IMR-90 (cell line): ENCODE measurements at regions not wholly inside any gene's neighbourhood (a gene's known extent, or its start where the extent isn't known, plus 50 kb on each side); places are given as distances from the start of the nearest gene placed in this dataset.
A peak's percentile ranks its signal among the peaks of the same experiment; 100 is the strongest.

Source experiments
- ATAC-seq: fragments of 200-7000 bp; cut with Tn5 transposase; 2 replicates; pipeline ENCODE4 v1.9.1; 2020; ENCODE audit warnings: low read depth, mild to moderate bottlenecking, moderate library complexity
- BruUV-seq: library from RNA; stranded (reverse); fragments of 400-500 nt; replicated peaks from 2 replicates; lab custom pipeline; 2021; lab: Mats Ljungman, UMichigan
- CTCF ChIA-PET: fragments of 300-600 bp; formaldehyde crosslinking; extraction: SDS; loops from one replicate; lab custom pipeline; 2021; ENCODE audit warnings: antibody characterized with exemption; lab: Yijun Ruan, JAX
- POLR2A ChIA-PET: fragments of 300-600 bp; sonication (Branson Sonifier 250); formaldehyde crosslinking; loops from one replicate; lab custom pipeline; 2022; ENCODE audit warnings: antibody characterized with exemption; ENCODE audit not compliant: unreplicated experiment; lab: Charles Lee
- DNase-seq: peaks from one replicate; pipeline ENCODE4 v3.0.0; 2013
- H2AFZ ChIP-seq: replicated peaks from 2 replicates; pipeline ENCODE3; 2013; ENCODE audit warnings: low read length, mild to moderate bottlenecking; ENCODE audit not compliant: poor library complexity
- H2AK5ac ChIP-seq: 2 replicates; pipeline ENCODE4 v1.6.1; 2013; ENCODE audit warnings: low read depth, low read length, inconsistent platforms
- H2AK9ac ChIP-seq: replicated peaks from 2 replicates; pipeline ENCODE3; 2013; ENCODE audit warnings: mild to moderate bottlenecking, low read depth, low read length, moderate library complexity; ENCODE audit not compliant: poor library complexity
- H2BK120ac ChIP-seq: 2 replicates; pipeline ENCODE4 v1.6.1; 2013; ENCODE audit warnings: low read depth, low read length, inconsistent platforms
- H2BK15ac ChIP-seq: 3 replicates; pipeline ENCODE4 v1.6.1; 2013; ENCODE audit warnings: low read depth, low read length, inconsistent platforms
- H2BK20ac ChIP-seq: 2 replicates; pipeline ENCODE4 v1.6.1; 2013; ENCODE audit warnings: low read depth, mild to moderate bottlenecking, inconsistent platforms, low read length, moderate library complexity
- H2BK5ac ChIP-seq: 2 replicates; pipeline ENCODE4 v1.6.1; 2013; ENCODE audit warnings: mild to moderate bottlenecking, low read depth, low read length, inconsistent platforms; ENCODE audit not compliant: poor library complexity, severe bottlenecking
- H3K14ac ChIP-seq: replicated peaks from 2 replicates; pipeline ENCODE4 v1.6.1; 2013; ENCODE audit warnings: low read depth, low read length, inconsistent platforms
- H3K18ac ChIP-seq: 2 replicates; pipeline ENCODE4 v1.6.1; 2013; ENCODE audit warnings: low read depth, low read length, control low read depth
- H3K23ac ChIP-seq: 2 replicates; pipeline ENCODE4 v1.6.1; 2013; ENCODE audit warnings: low read depth, low read length, inconsistent platforms
- H3K27ac ChIP-seq: 2 replicates; pipeline ENCODE4 v1.5.1; 2013; ENCODE audit warnings: mild to moderate bottlenecking, control low read depth, low read length; ENCODE audit not compliant: insufficient read depth
- H3K27me3 ChIP-seq: 2 replicates; pipeline ENCODE4 v1.6.1; 2013; ENCODE audit warnings: low read length; ENCODE audit not compliant: control insufficient read depth, insufficient read depth
- H3K36me3 ChIP-seq: 2 replicates; pipeline ENCODE4 v1.6.1; 2013; ENCODE audit warnings: low read length, mixed read lengths; ENCODE audit not compliant: control insufficient read depth, insufficient read depth
- H3K4ac ChIP-seq: 2 replicates; pipeline ENCODE4 v1.6.1; 2013; ENCODE audit warnings: low read depth, low read length, inconsistent platforms
- H3K4me1 ChIP-seq: 2 replicates; pipeline ENCODE4 v1.6.1; 2013; ENCODE audit warnings: low read length, mixed read lengths; ENCODE audit not compliant: control insufficient read depth, insufficient read depth
- H3K4me2 ChIP-seq: 2 replicates; pipeline ENCODE4 v1.6.1; 2013; ENCODE audit warnings: low read depth, mild to moderate bottlenecking, control low read depth, low read length, moderate library complexity
- H3K4me3 ChIP-seq: 2 replicates; pipeline ENCODE4 v1.5.1; 2013; ENCODE audit warnings: low read depth, mild to moderate bottlenecking, control low read depth, low read length, moderate library complexity; ENCODE audit not compliant: insufficient read depth
- H3K56ac ChIP-seq: 2 replicates; pipeline ENCODE4 v1.6.1; 2013; ENCODE audit warnings: low read length, inconsistent platforms; ENCODE audit not compliant: insufficient read depth; ENCODE audit errors: extremely low read depth
- H3K79me1 ChIP-seq, 2 experiments: 2 replicates each; pipeline ENCODE4 v1.6.1; 2013; ENCODE audit warnings: low read length in 2 of 2, inconsistent platforms in 1 of 2, low read depth in 1 of 2
- H3K9ac ChIP-seq: 2 replicates; pipeline ENCODE4 v1.6.1; 2013; ENCODE audit warnings: low read depth, low read length, control low read depth
- H3K9me1 ChIP-seq: 2 replicates; pipeline ENCODE4 v1.6.1; 2013; ENCODE audit warnings: low read length, inconsistent platforms; ENCODE audit not compliant: insufficient read depth
- H3K9me3 ChIP-seq: 2 replicates; pipeline ENCODE4 v1.6.1; 2013; ENCODE audit warnings: low read length; ENCODE audit not compliant: control insufficient read depth, insufficient read depth
- H4K20me1 ChIP-seq: 2 replicates; pipeline ENCODE4 v1.6.1; 2013; ENCODE audit warnings: low read length, inconsistent platforms; ENCODE audit not compliant: insufficient read depth
- H4K5ac ChIP-seq: 2 replicates; pipeline ENCODE4 v1.6.1; 2013; ENCODE audit warnings: mild to moderate bottlenecking, low read depth, low read length, control low read depth
- H4K8ac ChIP-seq, 2 experiments: 2 replicates each; pipeline ENCODE4 v1.6.1; 2013; ENCODE audit warnings: low read depth in 2 of 2, low read length in 2 of 2, control low read depth in 1 of 2, inconsistent platforms in 1 of 2
- H4K91ac ChIP-seq: 2 replicates; pipeline ENCODE4 v1.6.1; 2013; ENCODE audit warnings: low read depth, low read length, inconsistent platforms; ENCODE audit not compliant: insufficient read depth
- BHLHE40 ChIP-seq: fragments of 150-350 bp; IDR thresholded peaks from 2 replicates; pipeline ENCODE4 v1.6.1; 2016; ENCODE audit warnings: mild to moderate bottlenecking, low read depth, low read length
- CTCF ChIP-seq: conservative IDR thresholded peaks from 2 replicates; pipeline ENCODE4 v1.5.1; 2012; ENCODE audit warnings: mild to moderate bottlenecking, low read depth, low read length, improper control_type of control experiment
- ELK1 ChIP-seq: fragments of 150-350 bp; IDR thresholded peaks from 2 replicates; pipeline ENCODE4 v1.6.1; 2016; ENCODE audit warnings: low read depth, mild to moderate bottlenecking, low read length, moderate library complexity, borderline replicate concordance
- FOS ChIP-seq: fragments of 150-350 bp; IDR thresholded peaks from 2 replicates; pipeline ENCODE4 v1.6.1; 2016; ENCODE audit warnings: low read depth, low read length
- MAFK ChIP-seq: IDR thresholded peaks from 2 replicates; pipeline ENCODE4 v1.6.1; 2012; ENCODE audit warnings: low read depth, low read length, improper control_type of control experiment
- MAZ ChIP-seq: IDR thresholded peaks from 2 replicates; pipeline ENCODE4 v1.6.1; 2012; ENCODE audit warnings: low read depth, mild to moderate bottlenecking, low read length, improper control_type of control experiment, moderate library complexity, borderline replicate concordance
- NFE2L2 ChIP-seq: fragments of 150-350 bp; IDR thresholded peaks from 2 replicates; pipeline ENCODE4 v1.6.1; 2016; ENCODE audit warnings: low read depth, mild to moderate bottlenecking, low read length
- POLR2A ChIP-seq: IDR thresholded peaks from 2 replicates; pipeline ENCODE4 v1.6.1; 2012; ENCODE audit warnings: mild to moderate bottlenecking, low read depth, low read length
- RAD21 ChIP-seq: IDR thresholded peaks from 2 replicates; pipeline ENCODE4 v1.6.1; 2012; ENCODE audit warnings: low read length, improper control_type of control experiment
- RFX5 ChIP-seq: IDR thresholded peaks from 2 replicates; pipeline ENCODE4 v1.8.0; 2012; ENCODE audit warnings: low read depth, mild to moderate bottlenecking, low read length, moderate library complexity
- SMC3 ChIP-seq: fragments of 150-350 bp; IDR thresholded peaks from 2 replicates; pipeline ENCODE4 v1.6.1; 2016; ENCODE audit warnings: low read depth, mild to moderate bottlenecking, antibody characterized with exemption, low read length, moderate library complexity
- WGBS, 2 experiments: methylation state at CpG; one replicate each; pipeline versions ENCODE4 v1.1.5 to v1.1.7; 2013; ENCODE audit warnings: missing lambda C conversion rate in 2 of 2; ENCODE audit not compliant: insufficient read length in 1 of 2; ENCODE audit errors: extremely low coverage in 2 of 2; 5-methylcytosine and 5-hydroxymethylcytosine counted together
- dilution Hi-C: fragments of 300-500 bp; cut with HindIII; formaldehyde crosslinking; loops from one replicate; pipeline ENCODE4 v1.14.3; 2018; ENCODE audit warnings: low sequenced_read_pairs; ENCODE audit not compliant: unreplicated experiment
- in situ Hi-C: fragments of 300-500 bp; cut with MboI; formaldehyde crosslinking; loops from 3 replicates; pipeline ENCODE4 v1.14.3; 2019; ENCODE audit warnings: low sequenced_read_pairs, inconsistent platforms, mixed read lengths
- intact Hi-C: fragments of 100-400 bp; cut with micrococcal nuclease; formaldehyde crosslinking; loops from 2 replicates; pipeline ENCODE4 v1.10.0; 2022

DNA sequence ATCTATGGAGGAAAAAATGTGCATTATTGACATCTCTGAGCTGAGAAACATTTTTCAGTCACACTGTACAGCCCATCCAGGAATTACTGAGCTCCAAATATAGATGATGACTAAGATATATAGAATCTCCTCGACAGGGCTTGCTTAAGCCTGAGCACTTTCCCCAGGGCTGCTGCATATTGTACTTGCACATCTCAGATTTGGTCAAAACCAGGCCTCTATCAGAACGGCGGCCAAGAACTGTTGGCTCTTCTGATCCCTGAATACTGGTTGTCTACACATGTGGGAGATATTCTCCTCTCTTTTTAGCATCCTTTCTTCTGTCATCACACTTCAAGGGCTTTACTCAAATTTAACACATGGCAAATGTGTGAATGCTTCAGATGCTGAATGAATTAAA lies 201.5 kb upstream of the SLC35G4 start:
- H3K18ac ChIP-seq, result no peak overlapping the region
- CTCF ChIA-PET, result interaction anchor here (0.8 to 1.2 kb wide), 5 partner anchors 9 to 97 kb away, joined by 3 to 4 read pairs (median 3); no protein-coding TSS in a partner anchor
- no peaks in the 10 kb centered on the region for H3K79me1 ChIP-seq
- no peak overlapping the region for H2AFZ ChIP-seq
- WGBS, 2 experiments, result no CpG with 5 or more reads among the region's 3 CpGs
- no peak overlapping the region for H3K14ac ChIP-seq
- no peak overlapping the region for H3K4me3 ChIP-seq
- no peak overlapping the region for H2AK5ac ChIP-seq
- no peak overlapping the region for H2BK5ac ChIP-seq
- ATAC-seq, result peak; percentile 87
- no peak overlapping the region for H4K91ac ChIP-seq
- H4K20me1 ChIP-seq, result no peaks in the 10 kb centered on the region
- no peak overlapping the region for H3K23ac ChIP-seq
- no peak overlapping the region for H3K56ac ChIP-seq
- H2BK120ac ChIP-seq, result no peak overlapping the region
- no peak overlapping the region for H2AK9ac ChIP-seq
- TF ChIP-seq MAZ (no peak), MAFK (no peak), NFE2L2 (no peak), BHLHE40 (no peak), SMC3 (no peak), ELK1 (no peak), FOS (no peak), POLR2A (no peak), RAD21 (no peak), CTCF (no peak), RFX5 (no peak)
- intact Hi-C loops, result no loop called here
- DNase-seq, result peak; percentile 51
- 0 out of 2 replicates have a peak overlapping the region, but pooled peaks have one; percentile 12 for H3K4ac ChIP-seq
- peak overlapping the region; percentile 41; the same call in 1 of the 2 replicates for H2BK20ac ChIP-seq
- no peak overlapping the region for H3K9ac ChIP-seq
- H3K36me3 ChIP-seq, result no peaks in the 10 kb centered on the region
- no peak overlapping the region for H4K8ac ChIP-seq
- H3K27me3 ChIP-seq, result no peaks in the 10 kb centered on the region
- in situ Hi-C loops, result no loop called here
- H3K9me1 ChIP-seq, result no peaks in the 10 kb centered on the region
- peaks cover 6% of the 10 kb centered on the region; the same call in 1 of the 2 replicates for H3K4me1 ChIP-seq
- POLR2A ChIA-PET, result no interaction called here
- H3K9me3 ChIP-seq, result no peaks in the 10 kb centered on the region
- no peak overlapping the region for H3K27ac ChIP-seq
- H3K4me2 ChIP-seq, result no peak overlapping the region
- dilution Hi-C loops, result no loop called here
- no peak overlapping the region for H4K5ac ChIP-seq
- no peak overlapping the region for H2BK15ac ChIP-seq
- BruUV-seq, result no TSS peak
